K562 (cell line): ENCODE measurements at regions not wholly inside any gene's neighbourhood (a gene's known extent, or its start where the extent isn't known, plus 50 kb on each side); places are given as distances from the start of the nearest gene placed in this dataset.

Experiments
- BACH1 ChIP-seq: fragments of 200-800 bp; sonication (Bioruptor generic); IDR thresholded peaks from 2 replicates; pipeline ENCODE4 v1.6.1; 2016; ENCODE audit warnings: missing genetic modification characterization, missing compliant biosample characterization
- CBX5 ChIP-seq: IDR thresholded peaks from 2 replicates; pipeline ENCODE4 v1.6.1; 2014; ENCODE audit warnings: low read depth, borderline replicate concordance
- JUN ChIP-seq, 2 experiments: sonication (generic) in 1 of 2; formaldehyde crosslinking in 1 of 2; IDR thresholded peaks; 2 replicates each; pipeline versions ENCODE4 v1.6.1 to v1.8.0; 2012 to 2022; ENCODE audit warnings: borderline replicate concordance in 2 of 2, mild to moderate bottlenecking in 2 of 2, improper control_type of control experiment in 1 of 2, low read depth in 1 of 2, low read length in 1 of 2, missing genetic modification reagents in 1 of 2
- NR1H2 ChIP-seq: sonication (generic); formaldehyde crosslinking; IDR thresholded peaks from 2 replicates; pipeline ENCODE4 v1.4.0; 2020; ENCODE audit warnings: mild to moderate bottlenecking, missing genetic modification reagents
- PCBP1 ChIP-seq: fragments of 200-400 bp; formaldehyde crosslinking; IDR thresholded peaks from 2 replicates; pipeline ENCODE4 v1.6.1; 2018; ENCODE audit warnings: mild to moderate bottlenecking, low read depth, low read length; ENCODE audit not compliant: poor library complexity, severe bottlenecking
- POLR2A ChIP-seq: fragments of 450-650 bp; conservative IDR thresholded peaks from 2 replicates; pipeline ENCODE4 v1.6.1; 2016
- POLR2H ChIP-seq: IDR thresholded peaks from 2 replicates; pipeline ENCODE4 v1.6.1; 2016; ENCODE audit warnings: missing genetic modification characterization, low read depth, mild to moderate bottlenecking, control low read depth, missing compliant biosample characterization, moderate library complexity
- RFX5 ChIP-seq: IDR thresholded peaks from 2 replicates; pipeline ENCODE4 v1.6.1; 2011; ENCODE audit warnings: low read depth, mild to moderate bottlenecking, improper control_type of control experiment, low read length
- SP1 ChIP-seq: sonication (generic); formaldehyde crosslinking; IDR thresholded peaks from 2 replicates; pipeline ENCODE4 v1.8.1; 2022; ENCODE audit warnings: mild to moderate bottlenecking, missing genetic modification reagents
- TAF1 ChIP-seq: IDR thresholded peaks from 2 replicates; pipeline ENCODE4 v1.6.1; 2011; ENCODE audit warnings: mild to moderate bottlenecking, low read length, moderate library complexity; ENCODE audit not compliant: insufficient read depth, control insufficient read depth, severe bottlenecking; ENCODE audit errors: extremely low read depth
- TF ChIP-seq, protein P1 (sequence below), 3 experiments: IDR thresholded peaks in 2 of 3; conservative IDR thresholded peaks in 1 of 3; 2 replicates each; pipeline ENCODE4 v1.5.1; 2011 to 2012; ENCODE audit warnings: low read length in 3 of 3, mild to moderate bottlenecking in 3 of 3, control low read depth in 2 of 3, improper control_type of control experiment in 1 of 3, inconsistent platforms in 1 of 3, low read depth in 1 of 3, mixed read lengths in 1 of 3, moderate library complexity in 1 of 3; ENCODE audit not compliant: insufficient read depth in 2 of 3
- TF ChIP-seq, protein P2 (sequence below), 2 experiments: fragments of 450-650 bp; IDR thresholded peaks; 2 replicates each; pipeline ENCODE4 v1.6.1; 2016
- TF ChIP-seq, protein P3 (sequence below), 2 experiments: fragments of 450-650 bp; formaldehyde crosslinking in 1 of 2; IDR thresholded peaks; 2 replicates each; pipeline versions ENCODE4 v1.4.0 to v1.6.1; 2014 to 2020; ENCODE audit warnings: mild to moderate bottlenecking in 2 of 2, borderline replicate concordance in 1 of 2, low read depth in 1 of 2

DNA sequence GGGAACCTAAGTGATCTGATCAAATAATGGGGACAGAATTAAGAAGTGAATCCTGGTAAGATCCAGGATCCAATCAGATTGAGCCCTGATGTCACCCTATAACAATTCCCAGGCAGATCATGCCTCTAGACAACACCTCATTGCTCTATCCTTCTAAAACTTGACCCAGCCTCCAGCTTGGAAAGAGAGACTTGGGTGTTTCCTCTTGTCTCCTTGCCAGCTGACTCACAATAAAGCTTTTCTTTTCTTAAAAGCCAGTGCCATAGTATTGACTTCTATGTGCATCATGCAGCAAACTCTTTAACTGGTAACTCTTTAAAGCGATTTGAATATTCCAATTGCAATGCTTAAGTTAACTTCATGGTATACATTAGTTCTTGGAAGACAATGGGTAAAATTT lies 109.6 kb upstream of the CHORDC1 start:
- TF ChIP-seq POLR2A (no peak), RFX5 (no peak), SP1 (CRISPR knock-in tag) (no peak), PCBP1 (no peak), TAF1 (no peak), BACH1 (tag) (no peak), CBX5 (no peak), POLR2H (tag) (no peak), JUN (IDR thresholded peaks at IDR 0.05; ENCODE audit: borderline replicate concordance, low read depth, low read length) (no peak), JUN (CRISPR knock-in tag; IDR thresholded peaks at IDR 0.05; ENCODE audit: borderline replicate concordance) (no peak), NR1H2 (CRISPR knock-in tag) (no peak)
- TF ChIP-seq, protein P1, sequence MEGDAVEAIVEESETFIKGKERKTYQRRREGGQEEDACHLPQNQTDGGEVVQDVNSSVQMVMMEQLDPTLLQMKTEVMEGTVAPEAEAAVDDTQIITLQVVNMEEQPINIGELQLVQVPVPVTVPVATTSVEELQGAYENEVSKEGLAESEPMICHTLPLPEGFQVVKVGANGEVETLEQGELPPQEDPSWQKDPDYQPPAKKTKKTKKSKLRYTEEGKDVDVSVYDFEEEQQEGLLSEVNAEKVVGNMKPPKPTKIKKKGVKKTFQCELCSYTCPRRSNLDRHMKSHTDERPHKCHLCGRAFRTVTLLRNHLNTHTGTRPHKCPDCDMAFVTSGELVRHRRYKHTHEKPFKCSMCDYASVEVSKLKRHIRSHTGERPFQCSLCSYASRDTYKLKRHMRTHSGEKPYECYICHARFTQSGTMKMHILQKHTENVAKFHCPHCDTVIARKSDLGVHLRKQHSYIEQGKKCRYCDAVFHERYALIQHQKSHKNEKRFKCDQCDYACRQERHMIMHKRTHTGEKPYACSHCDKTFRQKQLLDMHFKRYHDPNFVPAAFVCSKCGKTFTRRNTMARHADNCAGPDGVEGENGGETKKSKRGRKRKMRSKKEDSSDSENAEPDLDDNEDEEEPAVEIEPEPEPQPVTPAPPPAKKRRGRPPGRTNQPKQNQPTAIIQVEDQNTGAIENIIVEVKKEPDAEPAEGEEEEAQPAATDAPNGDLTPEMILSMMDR (IDR thresholded peaks at IDR 0.05 in 2 of 3, conservative IDR thresholded peaks at IDR 0.05 in 1 of 3; ENCODE audit: insufficient read depth in 2 of 3, low read depth in 1 of 3, low read length in 3 of 3): no peak
- TF ChIP-seq, protein P2, sequence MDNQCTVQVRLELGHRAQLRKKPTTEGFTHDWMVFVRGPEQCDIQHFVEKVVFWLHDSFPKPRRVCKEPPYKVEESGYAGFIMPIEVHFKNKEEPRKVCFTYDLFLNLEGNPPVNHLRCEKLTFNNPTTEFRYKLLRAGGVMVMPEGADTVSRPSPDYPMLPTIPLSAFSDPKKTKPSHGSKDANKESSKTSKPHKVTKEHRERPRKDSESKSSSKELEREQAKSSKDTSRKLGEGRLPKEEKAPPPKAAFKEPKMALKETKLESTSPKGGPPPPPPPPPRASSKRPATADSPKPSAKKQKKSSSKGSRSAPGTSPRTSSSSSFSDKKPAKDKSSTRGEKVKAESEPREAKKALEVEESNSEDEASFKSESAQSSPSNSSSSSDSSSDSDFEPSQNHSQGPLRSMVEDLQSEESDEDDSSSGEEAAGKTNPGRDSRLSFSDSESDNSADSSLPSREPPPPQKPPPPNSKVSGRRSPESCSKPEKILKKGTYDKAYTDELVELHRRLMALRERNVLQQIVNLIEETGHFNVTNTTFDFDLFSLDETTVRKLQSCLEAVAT (IDR thresholded peaks at IDR 0.05): no peak
- TF ChIP-seq, protein P3, sequence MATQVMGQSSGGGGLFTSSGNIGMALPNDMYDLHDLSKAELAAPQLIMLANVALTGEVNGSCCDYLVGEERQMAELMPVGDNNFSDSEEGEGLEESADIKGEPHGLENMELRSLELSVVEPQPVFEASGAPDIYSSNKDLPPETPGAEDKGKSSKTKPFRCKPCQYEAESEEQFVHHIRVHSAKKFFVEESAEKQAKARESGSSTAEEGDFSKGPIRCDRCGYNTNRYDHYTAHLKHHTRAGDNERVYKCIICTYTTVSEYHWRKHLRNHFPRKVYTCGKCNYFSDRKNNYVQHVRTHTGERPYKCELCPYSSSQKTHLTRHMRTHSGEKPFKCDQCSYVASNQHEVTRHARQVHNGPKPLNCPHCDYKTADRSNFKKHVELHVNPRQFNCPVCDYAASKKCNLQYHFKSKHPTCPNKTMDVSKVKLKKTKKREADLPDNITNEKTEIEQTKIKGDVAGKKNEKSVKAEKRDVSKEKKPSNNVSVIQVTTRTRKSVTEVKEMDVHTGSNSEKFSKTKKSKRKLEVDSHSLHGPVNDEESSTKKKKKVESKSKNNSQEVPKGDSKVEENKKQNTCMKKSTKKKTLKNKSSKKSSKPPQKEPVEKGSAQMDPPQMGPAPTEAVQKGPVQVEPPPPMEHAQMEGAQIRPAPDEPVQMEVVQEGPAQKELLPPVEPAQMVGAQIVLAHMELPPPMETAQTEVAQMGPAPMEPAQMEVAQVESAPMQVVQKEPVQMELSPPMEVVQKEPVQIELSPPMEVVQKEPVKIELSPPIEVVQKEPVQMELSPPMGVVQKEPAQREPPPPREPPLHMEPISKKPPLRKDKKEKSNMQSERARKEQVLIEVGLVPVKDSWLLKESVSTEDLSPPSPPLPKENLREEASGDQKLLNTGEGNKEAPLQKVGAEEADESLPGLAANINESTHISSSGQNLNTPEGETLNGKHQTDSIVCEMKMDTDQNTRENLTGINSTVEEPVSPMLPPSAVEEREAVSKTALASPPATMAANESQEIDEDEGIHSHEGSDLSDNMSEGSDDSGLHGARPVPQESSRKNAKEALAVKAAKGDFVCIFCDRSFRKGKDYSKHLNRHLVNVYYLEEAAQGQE (IDR thresholded peaks at IDR 0.05; ENCODE audit: borderline replicate concordance): no peak
- TF ChIP-seq, protein P3 (CRISPR knock-in tag; IDR thresholded peaks at IDR 0.05; ENCODE audit: low read depth): no peak
